Panc1 (cell line): ENCODE measurements at regions not wholly inside any gene's neighbourhood (a gene's known extent, or its start where the extent isn't known, plus 50 kb on each side); places are given as distances from the start of the nearest gene placed in this dataset.

Experiments
- ATAC-seq: fragments of 200-7000 bp; cut with Tn5 transposase; 2 replicates; pipeline ENCODE4 v1.9.1; 2020; ENCODE audit warnings: mild to moderate bottlenecking, moderate library complexity
- BruUV-seq: library from RNA; stranded (reverse); fragments of 400-500 nt; replicated peaks from 2 replicates; lab custom pipeline; 2021; lab: Mats Ljungman, UMichigan
- CTCF ChIA-PET: fragments of 300-600 bp; sonication (Branson Sonifier 250); formaldehyde crosslinking; loops from one replicate; lab custom pipeline; 2022; ENCODE audit warnings: antibody characterized with exemption; lab: Charles Lee
- POLR2A ChIA-PET: fragments of 300-600 bp; sonication (Branson Sonifier 250); formaldehyde crosslinking; loops from one replicate; lab custom pipeline; 2022; ENCODE audit warnings: antibody characterized with exemption; lab: Charles Lee
- DNase-seq: peaks from one replicate; pipeline ENCODE4 v3.0.0-alpha.2; 2010; ENCODE audit warnings: low read depth, low spot score
- H3K27ac ChIP-seq: 2 replicates; pipeline ENCODE4 v1.5.1; 2011; ENCODE audit warnings: mild to moderate bottlenecking, low read length, inconsistent platforms
- H3K27me3 ChIP-seq: fragments of 200-500 bp; sonication (Bioruptor generic); 2 replicates; pipeline ENCODE4 v1.6.0; 2014; ENCODE audit warnings: low read length, inconsistent platforms; ENCODE audit not compliant: control insufficient read depth, insufficient read depth
- H3K36me3 ChIP-seq: fragments of 200-500 bp; sonication (Bioruptor generic); 2 replicates; pipeline ENCODE4 v1.5.1; 2014; ENCODE audit warnings: inconsistent platforms, mild to moderate bottlenecking, low read length, moderate library complexity; ENCODE audit not compliant: control insufficient read depth, insufficient read depth
- H3K4me1 ChIP-seq: 2 replicates; pipeline ENCODE4 v1.5.1; 2011; ENCODE audit warnings: inconsistent platforms, mild to moderate bottlenecking, low read length, moderate library complexity; ENCODE audit not compliant: control insufficient read depth, insufficient read depth
- H3K4me3 ChIP-seq, 2 experiments: 2 replicates each; pipeline ENCODE4 v1.5.1; 2011 to 2012; ENCODE audit warnings: low read depth in 2 of 2, low read length in 2 of 2, mild to moderate bottlenecking in 2 of 2, inconsistent platforms in 1 of 2, moderate library complexity in 1 of 2
- H3K9me3 ChIP-seq: fragments of 200-500 bp; sonication (Bioruptor generic); 2 replicates; pipeline ENCODE4 v1.5.1; 2014; ENCODE audit warnings: low read depth, mild to moderate bottlenecking, inconsistent platforms, low read length, moderate library complexity; ENCODE audit not compliant: control insufficient read depth, insufficient read depth
- POLR2AphosphoS5 ChIP-seq: IDR thresholded peaks from 2 replicates; pipeline ENCODE4 v1.6.1; 2012; ENCODE audit warnings: mild to moderate bottlenecking, low read depth, low read length, moderate library complexity
- REST ChIP-seq, 2 experiments: IDR thresholded peaks; 2 replicates each; pipeline ENCODE4 v1.6.1; 2011 to 2012; ENCODE audit warnings: low read depth in 2 of 2, control low read depth in 1 of 2, low read length in 1 of 2, mild to moderate bottlenecking in 1 of 2, moderate library complexity in 1 of 2; ENCODE audit not compliant: insufficient read depth in 1 of 2
- SIN3A ChIP-seq: IDR thresholded peaks from 2 replicates; pipeline ENCODE4 v1.6.1; 2012; ENCODE audit warnings: low read depth, mild to moderate bottlenecking, low read length, moderate library complexity, borderline replicate concordance; ENCODE audit not compliant: insufficient read depth
- TCF7L2 ChIP-seq: IDR thresholded peaks from 2 replicates; pipeline ENCODE4 v1.6.1; 2011; ENCODE audit warnings: mild to moderate bottlenecking, low read depth, low read length, inconsistent platforms
- in situ Hi-C: cut with HindIII; loops from 2 replicates; pipeline ENCODE4 v1.10.0; 2016; ENCODE audit warnings: low sequenced_read_pairs, low pct_unique_long_range_greater_than_20kb
- intact Hi-C: fragments of 100-400 bp; cut with micrococcal nuclease; formaldehyde crosslinking; loops from one replicate; pipeline ENCODE4 v1.10.0; 2022; ENCODE audit not compliant: unreplicated experiment
- TF ChIP-seq, protein P1 (sequence below): fragments of 450-650 bp; IDR thresholded peaks from 2 replicates; pipeline ENCODE4 v1.5.1; 2017; ENCODE audit warnings: mild to moderate bottlenecking

DNA sequence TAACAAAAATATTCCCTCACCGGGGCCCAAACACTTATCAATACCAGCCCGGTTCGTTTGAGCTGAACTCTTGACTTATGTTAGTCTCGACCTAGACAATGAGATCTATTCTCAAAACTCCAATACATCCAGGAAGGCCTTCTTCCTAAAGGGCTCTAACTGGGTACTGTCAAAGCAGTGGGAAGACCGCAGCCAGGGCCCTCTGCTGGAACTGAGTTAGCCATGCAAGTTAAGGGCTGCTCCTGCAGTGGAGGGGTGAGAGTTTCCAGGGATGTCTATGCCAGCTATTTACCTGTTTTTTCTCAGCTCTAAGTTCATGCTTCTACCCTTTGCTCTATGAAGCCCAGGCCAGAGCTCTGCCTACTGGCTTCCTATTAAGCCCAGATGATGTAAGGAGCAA lies 348.8 kb downstream of the GXYLT1 start:
- H3K27ac ChIP-seq = no peak overlapping the region
- BruUV-seq = no TSS peak
- DNase-seq = no peak
- POLR2A ChIA-PET = no interaction called here
- TF ChIP-seq TCF7L2 (no peak), REST (IDR thresholded peaks at IDR 0.05; ENCODE audit: insufficient read depth in 1 of 2, low read depth in 2 of 2, low read length in 1 of 2) (no peak), SIN3A (no peak), POLR2AphosphoS5 (no peak)
- TF ChIP-seq, protein P1, sequence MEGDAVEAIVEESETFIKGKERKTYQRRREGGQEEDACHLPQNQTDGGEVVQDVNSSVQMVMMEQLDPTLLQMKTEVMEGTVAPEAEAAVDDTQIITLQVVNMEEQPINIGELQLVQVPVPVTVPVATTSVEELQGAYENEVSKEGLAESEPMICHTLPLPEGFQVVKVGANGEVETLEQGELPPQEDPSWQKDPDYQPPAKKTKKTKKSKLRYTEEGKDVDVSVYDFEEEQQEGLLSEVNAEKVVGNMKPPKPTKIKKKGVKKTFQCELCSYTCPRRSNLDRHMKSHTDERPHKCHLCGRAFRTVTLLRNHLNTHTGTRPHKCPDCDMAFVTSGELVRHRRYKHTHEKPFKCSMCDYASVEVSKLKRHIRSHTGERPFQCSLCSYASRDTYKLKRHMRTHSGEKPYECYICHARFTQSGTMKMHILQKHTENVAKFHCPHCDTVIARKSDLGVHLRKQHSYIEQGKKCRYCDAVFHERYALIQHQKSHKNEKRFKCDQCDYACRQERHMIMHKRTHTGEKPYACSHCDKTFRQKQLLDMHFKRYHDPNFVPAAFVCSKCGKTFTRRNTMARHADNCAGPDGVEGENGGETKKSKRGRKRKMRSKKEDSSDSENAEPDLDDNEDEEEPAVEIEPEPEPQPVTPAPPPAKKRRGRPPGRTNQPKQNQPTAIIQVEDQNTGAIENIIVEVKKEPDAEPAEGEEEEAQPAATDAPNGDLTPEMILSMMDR = 0 out of 2 replicates have a peak, but pooled peaks have one; percentile 9
- H3K4me3 ChIP-seq = no peak overlapping the region
- intact Hi-C loops (no loop called here), in situ Hi-C loops (no loop called here)
- H3K36me3 ChIP-seq = no peaks in the 10 kb centered on the region
- no peaks in the 10 kb centered on the region for H3K27me3 ChIP-seq
- no peaks in the 10 kb centered on the region for H3K9me3 ChIP-seq
- no peaks in the 10 kb centered on the region for H3K4me1 ChIP-seq
- no peak for ATAC-seq
- CTCF ChIA-PET = no interaction called here

GRCh38 chr12:41795051-41795600 lies 349.5 kb downstream of the GXYLT1 start:
- ChIA-PET POLR2A (no interaction called here), CTCF (no interaction called here)
- Histone ChIP-seq H3K36me3 (no peaks in the 10 kb centered on the region), H3K4me3 (no peak overlapping the region), H3K27me3 (no peaks in the 10 kb centered on the region), H3K4me1 (no peaks in the 10 kb centered on the region), H3K27ac (no peak overlapping the region), H3K9me3 (no peaks in the 10 kb centered on the region)
- intact Hi-C loops = no loop called here
- in situ Hi-C loops = no loop called here
- DNase-seq (no peak), ATAC-seq (no peak)
- TF ChIP-seq REST (IDR thresholded peaks at IDR 0.05; ENCODE audit: insufficient read depth in 1 of 2, low read depth in 2 of 2, low read length in 1 of 2) = no peak
- no peak for TF ChIP-seq POLR2AphosphoS5
- TF ChIP-seq, protein P1 = no peak
- no peak for TF ChIP-seq TCF7L2
- no peak for TF ChIP-seq SIN3A
- BruUV-seq = no TSS peak
